ENCODE measurements at regions not wholly inside any gene's neighbourhood (a gene's known extent, or its start where the extent isn't known, plus 50 kb on each side); places are given as distances from the start of the nearest gene placed in this dataset.

DNA sequence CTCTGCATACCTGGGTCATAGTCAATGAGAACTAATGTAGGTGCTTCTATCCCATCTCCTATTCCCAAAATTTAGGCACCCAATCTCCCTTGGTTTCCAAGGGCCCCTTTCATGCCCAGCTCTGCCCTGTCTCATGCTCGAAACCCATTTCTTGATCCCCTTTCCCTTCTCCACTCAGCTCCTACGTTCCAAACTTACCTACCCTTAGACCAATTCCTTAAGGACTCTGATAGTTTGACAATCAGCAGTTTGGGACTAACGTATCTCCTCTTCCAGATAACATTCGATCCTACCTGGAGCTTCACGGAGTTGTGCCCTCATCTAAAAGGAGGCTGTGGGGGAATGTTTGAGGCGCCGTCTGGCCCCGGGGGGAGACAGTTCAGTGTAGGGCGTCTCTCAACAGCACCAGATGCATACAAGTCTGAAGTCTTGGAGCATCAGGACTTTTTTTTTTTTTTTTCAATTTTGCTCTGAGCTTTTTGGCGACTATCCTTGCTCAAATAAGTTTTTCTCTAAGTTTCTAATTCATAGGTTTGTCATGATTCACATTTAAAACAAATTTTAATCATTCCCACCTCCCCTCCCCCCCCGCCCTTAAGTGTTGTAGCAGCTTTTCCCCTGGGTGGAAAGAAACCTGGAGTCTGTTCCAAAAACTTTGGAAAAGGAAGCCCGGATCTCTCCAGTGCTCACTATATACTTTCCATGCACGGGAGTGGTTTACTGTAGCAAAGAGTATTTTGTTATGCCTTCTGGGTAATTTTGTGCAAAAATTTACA, 141.2 kb upstream of the LGALSL start (continued):
- TF ChIP-seq CHD7 (IDR thresholded peaks at IDR 0.05; ENCODE audit: insufficient replicate concordance, low read length) (no peak), PHF8 (conservative IDR thresholded peaks at IDR 0.05; ENCODE audit: low read depth, low read length) (no peak), SIN3A (conservative IDR thresholded peaks at IDR 0.05 in 1 of 2, IDR thresholded peaks at IDR 0.05 in 1 of 2; ENCODE audit: low read depth in 1 of 2, low read length in 2 of 2) (no peak), CEBPB (IDR thresholded peaks at IDR 0.05; ENCODE audit: low read depth, low read length) (no peak), GABPA (IDR thresholded peaks at IDR 0.05; ENCODE audit: borderline replicate concordance, insufficient read depth, low read length) (no peak), GTF2F1 (IDR thresholded peaks at IDR 0.05; ENCODE audit: borderline replicate concordance, low read depth, low read length) (no peak)
- TF ChIP-seq, protein P1, sequence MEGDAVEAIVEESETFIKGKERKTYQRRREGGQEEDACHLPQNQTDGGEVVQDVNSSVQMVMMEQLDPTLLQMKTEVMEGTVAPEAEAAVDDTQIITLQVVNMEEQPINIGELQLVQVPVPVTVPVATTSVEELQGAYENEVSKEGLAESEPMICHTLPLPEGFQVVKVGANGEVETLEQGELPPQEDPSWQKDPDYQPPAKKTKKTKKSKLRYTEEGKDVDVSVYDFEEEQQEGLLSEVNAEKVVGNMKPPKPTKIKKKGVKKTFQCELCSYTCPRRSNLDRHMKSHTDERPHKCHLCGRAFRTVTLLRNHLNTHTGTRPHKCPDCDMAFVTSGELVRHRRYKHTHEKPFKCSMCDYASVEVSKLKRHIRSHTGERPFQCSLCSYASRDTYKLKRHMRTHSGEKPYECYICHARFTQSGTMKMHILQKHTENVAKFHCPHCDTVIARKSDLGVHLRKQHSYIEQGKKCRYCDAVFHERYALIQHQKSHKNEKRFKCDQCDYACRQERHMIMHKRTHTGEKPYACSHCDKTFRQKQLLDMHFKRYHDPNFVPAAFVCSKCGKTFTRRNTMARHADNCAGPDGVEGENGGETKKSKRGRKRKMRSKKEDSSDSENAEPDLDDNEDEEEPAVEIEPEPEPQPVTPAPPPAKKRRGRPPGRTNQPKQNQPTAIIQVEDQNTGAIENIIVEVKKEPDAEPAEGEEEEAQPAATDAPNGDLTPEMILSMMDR (IDR thresholded peaks at IDR 0.05; ENCODE audit: control extremely low read depth in 1 of 3, insufficient read depth in 1 of 3, low read depth in 1 of 3, low read length in 3 of 3) = no peak

Measured in H1 (cell line).